DMS114 treated with DMSO at 0.1 percent for 48 hours (cell line): ENCODE measurements at regions not wholly inside any gene's neighbourhood (a gene's known extent, or its start where the extent isn't known, plus 50 kb on each side); places are given as distances from the start of the nearest gene placed in this dataset.
"Not testable (repeated sequence)": the region's sequence is repeated elsewhere in the genome, so short reads cannot be mapped to it uniquely, and the experiment has no call there.

Source experiments
- DNase-seq: peaks from one replicate; lab custom pipeline; 2025; ENCODE audit not compliant: unreplicated experiment; lab: John Stamatoyannopoulos, UW

DNA sequence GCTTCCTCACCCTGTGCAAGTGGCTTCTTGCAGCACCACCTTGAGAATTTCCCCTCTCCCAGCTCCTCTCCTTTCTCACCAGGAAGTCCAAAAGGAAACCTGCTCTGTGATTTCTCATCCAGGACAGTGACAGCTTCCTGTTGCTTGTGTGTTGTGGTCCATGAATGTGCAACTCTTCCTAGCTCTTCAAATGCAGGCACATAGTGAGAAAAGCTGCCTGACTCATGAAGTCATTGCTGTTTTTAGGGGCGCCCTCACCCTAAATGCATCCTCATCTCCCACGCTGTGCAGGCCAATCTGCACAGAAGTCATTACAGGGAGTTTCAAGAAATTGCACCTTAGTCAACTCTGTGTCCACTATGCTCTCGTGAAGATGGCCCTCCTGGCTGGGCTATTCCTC is 112.9 kb upstream of the IGLL5 start:
- not testable (repeated sequence) for DNase-seq

DNA sequence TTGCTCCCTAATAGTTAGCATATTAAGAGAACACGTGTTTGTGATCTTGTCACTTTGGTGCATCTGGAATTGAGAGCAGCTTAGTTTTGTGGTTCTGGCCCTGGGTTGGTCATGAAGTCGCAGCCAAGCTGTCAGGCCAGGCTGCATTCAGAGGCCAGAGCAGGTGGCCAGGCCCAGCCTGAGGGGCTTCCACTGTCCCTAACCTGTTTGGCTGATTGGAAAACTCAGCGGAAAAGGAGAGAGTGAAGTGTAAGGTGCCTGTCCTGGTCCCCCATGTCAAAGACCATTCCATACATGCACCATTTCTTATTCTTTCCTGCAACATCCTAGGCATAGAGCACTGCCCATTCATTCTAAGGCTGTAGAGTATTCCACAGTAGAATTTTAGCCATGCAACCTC is 111.5 kb upstream of the IGLL5 start:
- no peak for DNase-seq

DNA sequence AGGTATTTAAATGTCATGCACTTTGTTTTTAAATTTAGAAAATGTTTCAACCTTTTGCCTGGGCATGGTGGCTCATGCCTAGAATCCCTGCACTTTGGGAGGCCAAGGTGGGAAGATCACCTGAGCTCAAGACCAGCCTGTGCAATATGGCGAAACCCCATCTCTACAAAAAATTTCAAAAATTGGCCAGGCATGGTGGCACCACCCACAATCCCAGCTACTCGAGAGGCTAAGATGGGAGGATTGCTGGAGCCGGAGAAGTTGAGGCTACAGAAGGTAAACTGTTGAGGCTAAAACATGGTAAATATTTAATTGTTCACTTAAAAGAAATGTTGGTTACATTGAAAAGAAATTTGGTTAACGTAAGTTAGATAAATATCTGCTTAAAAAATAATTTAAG is 108.4 kb upstream of the IGLL5 start:
- no peak for DNase-seq

DNA sequence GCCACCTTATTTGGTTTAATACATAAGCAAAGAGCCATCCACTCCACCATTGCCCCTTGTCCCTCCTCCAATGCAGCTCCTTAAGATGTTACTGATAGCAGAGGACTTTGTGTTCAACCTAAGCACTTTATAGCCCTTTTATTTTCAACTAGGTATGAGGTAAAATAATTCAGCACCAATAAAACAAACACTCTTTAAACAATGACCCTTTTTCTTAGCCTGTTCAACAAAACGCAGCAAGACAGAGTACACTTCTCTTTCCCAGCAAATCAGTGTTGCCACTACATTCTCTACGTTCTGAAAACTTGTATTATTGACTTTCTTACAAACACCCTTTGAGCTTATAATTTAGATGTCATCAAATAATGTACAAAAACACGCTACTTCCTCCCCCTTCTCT is 104.0 kb upstream of the IGLL5 start:
- DNase-seq = no peak

DNA sequence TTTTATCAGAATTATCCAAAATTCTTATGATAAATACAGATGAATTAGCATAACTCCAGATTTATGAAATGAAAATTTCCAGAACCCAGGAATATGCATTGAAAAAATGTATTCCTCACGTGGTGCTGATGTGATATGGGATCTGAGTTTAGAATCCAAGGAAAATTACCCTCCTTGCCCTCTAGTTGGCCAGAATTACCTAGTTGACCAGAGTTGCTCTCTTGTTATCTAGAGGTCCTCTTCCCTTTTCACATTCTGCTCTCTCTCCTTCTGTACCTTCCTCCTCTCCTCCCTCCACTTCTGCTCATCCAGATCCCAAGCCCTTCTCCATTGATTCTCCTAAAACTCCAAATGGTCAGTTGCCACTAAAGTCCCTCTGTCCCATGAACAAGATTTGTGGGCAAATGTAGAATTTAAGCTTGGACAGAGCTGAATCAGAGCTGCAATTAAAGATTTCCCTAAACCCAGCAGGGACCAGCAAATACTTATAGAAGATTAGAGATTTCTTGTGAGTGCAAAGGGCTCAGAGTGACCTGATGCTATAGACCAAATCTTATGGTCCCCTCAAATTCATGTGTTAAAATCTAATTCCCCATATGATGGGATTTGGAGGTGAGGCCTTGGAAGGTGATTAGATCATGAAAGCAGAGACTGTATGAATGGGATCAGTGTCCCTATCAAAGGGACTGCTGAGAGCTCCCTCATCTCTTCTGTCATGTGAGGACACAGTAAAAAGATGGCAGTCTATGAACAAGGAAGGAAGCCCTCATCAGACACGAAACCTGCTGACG is 103.2 kb upstream of the IGLL5 start:
- DNase-seq = no peak

DNA sequence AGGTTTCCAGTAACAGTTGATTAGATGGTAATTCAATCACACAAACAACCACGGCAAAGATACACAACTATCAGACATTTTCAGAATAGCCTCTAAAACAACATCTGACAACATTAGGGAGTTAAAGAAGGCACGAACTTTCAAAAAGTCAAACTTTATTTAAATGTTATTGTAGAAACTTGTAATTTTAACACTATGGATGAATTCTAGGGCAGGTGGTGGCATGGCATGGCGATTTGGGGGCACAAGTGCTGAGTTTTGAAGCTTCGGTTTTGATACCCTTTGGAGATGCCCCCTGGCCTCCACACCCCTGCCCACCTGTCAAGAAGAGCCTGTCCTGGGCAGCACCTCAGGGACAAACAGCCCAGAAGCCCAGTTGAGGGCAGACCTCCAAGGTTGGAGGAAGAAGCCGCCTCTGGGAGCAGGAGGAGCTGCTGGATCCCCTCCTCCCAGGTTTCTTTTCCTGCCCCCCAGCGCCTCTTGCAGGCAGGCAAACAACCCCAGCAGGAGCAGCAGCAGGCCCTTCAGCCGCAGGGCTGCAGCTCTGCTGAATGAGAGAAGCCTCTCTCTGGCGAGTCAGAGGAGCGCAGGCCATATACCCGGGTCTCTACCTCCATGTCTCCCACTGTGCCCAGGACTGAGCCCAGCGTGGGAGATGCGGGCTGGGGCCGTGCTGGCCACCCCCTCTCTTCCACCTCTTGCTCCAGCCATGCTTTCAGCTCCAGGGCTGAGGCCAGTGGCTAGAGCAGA is 102.1 kb upstream of the IGLL5 start:
- no peak for DNase-seq

DNA sequence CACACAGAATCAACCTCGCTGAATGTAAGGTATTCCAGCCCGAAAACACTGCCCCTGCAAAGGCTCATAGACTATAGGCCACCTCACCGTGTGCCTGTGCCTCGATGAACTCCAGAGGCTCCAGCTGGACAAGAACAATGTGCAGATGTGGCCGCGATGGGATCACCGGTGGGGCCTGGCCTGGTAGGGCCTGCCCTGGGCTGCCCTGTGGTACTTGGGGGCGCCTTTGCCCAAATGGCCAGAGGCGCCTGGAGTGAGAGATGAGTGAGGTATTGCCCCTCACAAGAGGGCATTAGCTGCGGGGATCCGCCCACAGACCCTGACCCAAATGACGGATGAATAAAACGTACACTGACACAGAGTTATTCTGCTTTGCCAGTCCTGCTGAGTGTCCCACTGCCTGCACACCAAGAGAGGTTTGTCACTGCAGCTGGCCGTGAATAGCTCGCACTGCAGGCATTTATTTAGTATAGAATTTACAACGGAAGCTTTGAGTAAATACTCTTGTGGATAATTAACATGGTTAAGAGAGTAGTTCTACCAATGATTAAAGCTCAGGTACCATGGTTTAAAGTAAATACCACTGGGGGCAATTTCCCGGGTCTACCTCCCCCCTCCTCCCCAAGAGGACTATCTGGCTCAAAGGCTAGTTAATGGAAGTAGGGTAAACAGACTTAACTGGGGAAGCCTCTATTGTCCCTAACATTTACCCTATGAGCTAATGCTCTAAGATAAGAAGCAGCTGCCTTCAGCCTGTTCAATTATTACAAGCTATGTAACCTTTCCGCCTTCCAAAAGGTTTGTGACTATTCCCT is 101.1 kb upstream of the IGLL5 start:
- no peak for DNase-seq

DNA sequence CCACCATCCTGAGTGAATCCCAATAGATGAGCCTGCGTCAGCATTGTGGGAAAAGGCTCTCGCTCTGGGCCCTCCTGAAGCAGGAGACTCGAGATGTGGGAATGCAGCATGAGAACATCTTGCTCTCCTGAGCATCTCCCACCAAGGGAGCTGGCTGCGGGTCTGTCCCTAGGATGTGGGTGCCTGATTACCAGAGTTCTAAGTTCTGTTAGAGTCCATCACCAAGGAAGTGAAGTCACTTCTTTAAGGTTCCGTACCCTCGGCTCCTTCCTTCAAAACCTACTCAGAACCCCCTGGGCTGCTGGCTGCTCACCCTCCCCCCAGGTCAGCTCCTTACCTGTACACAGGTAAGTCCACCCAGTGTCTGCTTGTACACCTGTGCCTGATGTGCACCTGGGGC is 100.5 kb upstream of the IGLL5 start:
- DNase-seq = no peak

DNA sequence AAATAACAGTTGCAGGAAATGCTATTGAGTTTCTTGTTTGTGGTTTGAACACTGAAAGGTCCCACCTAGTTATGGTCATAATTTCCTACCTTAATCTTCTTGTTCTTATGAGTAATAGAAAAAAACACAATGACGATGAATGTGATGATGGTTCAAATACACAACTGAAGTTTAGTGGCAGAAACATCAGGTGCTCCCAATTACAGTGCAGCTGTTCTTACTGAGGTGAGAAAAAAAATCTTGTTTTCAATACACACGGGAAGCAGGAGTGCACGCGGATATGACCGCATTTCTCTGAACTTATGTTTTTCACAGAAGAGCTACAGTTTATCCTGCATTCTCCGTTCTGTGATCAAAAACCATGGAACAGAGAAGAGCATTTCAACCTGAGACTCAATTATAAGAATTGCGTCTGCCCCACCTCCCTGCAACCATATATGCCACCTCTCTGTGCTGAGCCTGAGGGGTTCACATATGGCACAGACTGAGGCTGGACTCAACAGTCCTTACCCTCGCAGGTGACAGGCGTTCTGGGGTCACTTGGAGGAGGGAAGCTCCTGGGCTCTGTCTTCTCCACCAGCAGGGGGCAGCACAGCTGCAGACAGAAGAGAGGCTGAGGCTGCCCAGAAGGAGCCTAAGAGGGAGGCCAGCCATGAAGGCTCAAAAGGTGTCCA is 99.7 kb upstream of the IGLL5 start:
- DNase-seq = no peak

DNA sequence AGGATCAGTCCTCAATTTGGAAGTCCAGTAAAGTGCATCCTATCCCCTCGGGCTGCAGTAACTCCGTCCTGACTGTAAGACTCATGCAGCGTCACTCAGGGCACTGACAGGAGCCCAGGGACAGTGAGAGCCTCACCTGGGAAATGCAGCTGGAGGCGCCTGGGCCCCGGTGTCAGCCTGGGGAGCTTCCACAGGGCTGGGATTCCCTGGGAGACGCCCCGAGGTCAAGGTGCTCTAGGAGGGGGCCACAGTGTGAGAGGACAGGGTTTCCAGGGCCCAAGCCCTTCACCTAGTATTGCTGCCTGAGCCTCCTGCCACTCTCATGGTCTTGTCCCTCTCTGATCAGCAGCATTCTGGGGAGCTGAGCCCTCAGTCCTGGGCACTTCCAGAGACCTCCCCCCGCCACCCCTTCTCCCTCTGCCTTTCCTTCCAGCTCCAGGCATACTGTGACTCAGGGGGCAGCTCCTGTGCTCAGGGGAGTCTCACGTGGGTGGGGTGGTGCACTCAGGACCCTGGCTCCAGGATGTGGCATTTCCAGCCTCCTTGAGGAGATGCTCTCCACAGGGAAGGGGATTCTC is 99.1 kb upstream of the IGLL5 start:
- DNase-seq = no peak

DNA sequence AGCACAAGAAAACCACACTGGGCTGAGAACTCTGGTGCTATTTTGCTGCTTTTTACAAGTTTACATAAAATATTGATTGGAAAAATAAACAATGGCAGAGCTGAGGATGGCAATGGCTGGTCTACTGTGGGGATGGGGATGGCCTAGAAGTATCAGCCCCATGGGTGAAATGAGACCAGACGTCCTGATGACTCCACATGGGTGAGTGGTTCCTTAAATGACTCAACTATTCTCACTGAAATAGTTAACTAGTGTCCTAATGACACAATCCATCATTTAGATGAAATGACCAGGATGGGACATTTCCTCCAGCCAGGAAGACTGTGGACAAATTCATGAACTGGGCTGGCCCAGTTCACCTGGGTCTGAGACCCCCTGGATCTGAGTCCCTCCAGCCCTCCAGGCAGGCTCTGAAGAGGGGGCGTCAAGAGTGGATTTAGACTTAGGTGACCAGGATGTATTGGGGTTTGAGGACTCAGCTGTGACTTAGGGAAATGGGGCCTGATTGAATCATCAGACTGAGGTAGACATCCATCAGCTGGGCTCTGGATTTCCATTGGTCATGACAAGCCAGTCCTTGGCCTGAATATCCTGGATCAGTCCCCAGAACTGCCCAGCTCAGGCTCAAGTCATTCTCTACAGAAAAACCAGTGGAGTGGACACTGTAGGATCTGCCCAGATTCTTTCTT is 98.2 kb upstream of the IGLL5 start:
- no peak for DNase-seq

DNA sequence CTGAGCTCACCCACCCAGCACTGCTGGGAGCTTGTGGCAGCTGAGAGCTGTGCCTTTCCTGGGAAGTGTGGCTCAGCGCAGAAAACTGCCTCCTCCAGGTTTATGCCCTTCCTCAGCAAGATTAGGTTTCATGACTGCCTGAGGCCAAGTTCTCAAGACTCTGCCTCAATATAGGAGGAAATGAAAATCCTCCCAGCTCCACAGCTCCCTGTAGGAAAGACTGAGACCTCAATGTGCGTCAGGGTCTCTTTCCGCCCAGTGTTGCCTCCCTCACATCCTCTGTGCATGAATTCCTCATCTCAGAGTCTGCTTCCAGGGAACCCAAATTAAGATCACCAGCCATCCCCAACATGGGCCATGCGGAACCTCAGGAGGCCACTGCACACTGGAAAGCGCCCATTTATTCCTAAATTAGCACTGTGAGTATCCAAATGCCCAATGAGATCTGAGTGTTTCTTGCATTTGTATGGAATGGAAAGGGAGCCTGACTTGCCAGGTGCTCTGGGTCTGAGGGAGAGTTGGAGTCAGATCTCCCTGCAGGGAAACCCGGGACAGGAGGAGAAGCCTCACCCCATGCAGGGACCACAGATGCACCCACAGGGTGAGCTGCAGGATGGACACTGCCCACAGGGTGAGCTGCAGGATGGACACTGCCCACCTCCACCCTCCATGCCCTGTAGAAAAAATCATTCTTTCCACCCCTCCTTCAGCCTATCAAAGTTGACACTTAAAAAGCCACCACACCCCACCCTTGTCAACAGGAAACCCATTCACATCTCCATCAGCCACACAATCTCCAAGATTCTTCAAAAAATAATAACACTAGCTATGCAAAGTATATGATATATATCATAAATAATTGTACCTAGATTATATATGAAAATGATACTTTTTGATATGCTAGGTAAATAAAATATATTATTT is 97.4 kb upstream of the IGLL5 start:
- no peak for DNase-seq

DNA sequence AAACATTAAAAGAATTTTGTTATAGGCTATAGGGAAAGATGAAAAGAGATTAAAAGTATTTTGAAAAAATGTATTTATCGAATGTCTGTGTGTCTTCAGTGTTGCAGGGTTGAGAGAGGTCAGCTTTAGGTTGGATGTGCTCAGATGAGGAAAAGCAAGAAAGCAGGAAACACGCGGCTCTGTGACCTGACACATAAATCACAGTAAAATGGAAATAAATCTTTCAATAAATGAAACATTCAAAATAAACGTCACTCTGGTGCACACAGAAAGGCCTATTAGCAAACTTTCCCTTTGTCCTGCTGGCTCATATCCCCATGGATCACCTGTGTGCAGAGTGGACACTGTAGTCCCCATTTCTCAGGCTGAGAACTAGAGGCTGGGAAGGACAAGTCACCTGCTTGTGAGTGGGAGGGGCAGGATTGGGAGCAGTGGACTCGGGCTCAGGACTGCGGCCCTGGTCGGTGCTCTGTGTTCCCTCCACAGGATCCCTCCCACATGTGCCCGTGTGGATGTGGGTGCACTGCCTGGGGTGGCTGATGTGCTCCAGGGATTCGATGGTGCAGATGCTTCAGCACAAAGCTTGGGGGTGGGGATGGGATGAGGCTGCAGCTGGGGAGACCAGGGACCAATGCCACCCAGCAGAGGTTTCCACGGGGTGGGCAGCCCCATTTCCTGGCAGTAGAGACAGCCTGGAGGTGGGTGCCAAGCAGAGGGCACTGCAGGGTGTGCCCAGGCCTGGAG is 96.0 kb upstream of the IGLL5 start:
- DNase-seq = no peak

DNA sequence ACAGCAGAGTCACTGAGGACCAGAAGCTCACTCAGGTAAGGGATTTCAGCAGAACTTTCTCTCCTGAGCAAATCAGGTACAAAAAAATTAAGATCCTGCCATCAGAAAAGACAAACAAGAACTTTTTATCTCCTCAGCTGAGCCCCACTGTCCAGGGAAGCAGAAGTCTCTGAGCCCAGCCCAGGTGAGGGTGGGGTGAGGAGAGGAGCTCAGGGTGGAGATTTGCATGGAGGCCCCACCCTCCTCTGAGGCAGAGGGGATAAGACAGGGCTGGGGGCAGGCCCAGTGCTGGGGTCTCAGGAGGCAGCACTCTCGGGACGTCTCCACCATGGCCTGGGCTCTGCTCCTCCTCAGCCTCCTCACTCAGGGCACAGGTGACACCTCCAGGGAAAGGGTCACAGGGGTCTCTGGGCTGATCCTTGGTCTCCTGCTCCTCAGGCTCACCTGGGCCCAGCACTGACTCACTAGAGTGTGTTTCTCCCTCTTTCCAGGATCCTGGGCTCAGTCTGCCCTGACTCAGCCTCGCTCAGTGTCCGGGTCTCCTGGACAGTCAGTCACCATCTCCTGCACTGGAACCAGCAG is 95.3 kb upstream of the IGLL5 start:
- DNase-seq = not testable (repeated sequence)

DNA sequence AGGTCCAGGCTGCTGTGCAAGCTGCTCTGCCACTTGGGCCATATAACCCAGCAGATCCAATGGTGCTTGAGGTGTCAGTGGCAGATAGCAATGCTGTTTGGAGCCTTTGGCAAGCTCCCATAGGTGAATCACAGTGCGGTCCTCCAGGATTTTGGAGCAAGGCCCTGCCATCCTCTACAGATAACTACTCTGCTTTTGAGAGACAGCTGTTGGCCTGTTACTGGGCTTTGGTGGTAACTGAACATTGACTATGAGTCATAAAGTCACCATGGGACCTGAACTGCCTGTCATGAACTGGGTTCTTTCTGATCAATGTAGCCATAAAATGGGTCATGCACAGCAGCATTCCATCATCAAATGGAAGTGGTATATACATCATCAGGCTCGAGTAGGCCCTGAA is 92.0 kb upstream of the IGLL5 start:
- DNase-seq = not testable (repeated sequence)

DNA sequence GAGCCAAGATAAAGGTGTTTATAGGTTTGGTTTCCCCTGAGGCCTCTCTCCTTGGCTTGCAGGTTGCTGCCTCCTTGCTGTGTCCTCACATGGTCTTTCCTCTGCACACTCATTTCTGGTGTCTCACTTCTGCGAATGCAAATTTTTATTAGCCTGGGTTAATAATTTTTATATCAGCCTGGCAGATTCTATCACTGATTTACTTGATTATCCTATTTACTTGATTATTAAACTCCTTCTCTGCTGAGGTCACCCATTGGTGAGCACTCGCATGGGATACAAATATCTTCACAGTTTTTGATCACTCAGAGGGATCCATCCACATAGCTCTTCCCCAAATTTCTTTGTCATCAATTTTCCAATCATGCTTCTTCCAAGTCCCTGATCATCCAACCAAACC is 90.9 kb upstream of the IGLL5 start:
- DNase-seq = no peak

DNA sequence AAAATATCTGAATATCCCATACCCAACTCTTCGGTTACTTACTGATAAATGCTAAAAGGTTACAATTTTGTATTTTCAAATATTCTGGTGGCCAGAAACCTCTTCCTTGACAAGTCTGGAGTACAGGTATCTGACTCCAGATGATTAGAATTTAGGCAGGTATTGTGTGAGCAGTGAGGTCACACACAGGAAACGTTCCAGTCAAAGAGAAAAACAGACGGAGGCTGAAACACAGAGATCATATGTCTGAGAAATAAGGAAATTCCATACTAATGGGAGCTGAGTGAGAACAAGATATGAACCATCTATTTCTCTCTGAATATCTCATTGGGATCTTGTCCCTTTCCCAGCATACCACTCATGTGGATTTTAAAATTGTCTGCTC is 89.4 kb upstream of the IGLL5 start:
- DNase-seq = no peak

DNA sequence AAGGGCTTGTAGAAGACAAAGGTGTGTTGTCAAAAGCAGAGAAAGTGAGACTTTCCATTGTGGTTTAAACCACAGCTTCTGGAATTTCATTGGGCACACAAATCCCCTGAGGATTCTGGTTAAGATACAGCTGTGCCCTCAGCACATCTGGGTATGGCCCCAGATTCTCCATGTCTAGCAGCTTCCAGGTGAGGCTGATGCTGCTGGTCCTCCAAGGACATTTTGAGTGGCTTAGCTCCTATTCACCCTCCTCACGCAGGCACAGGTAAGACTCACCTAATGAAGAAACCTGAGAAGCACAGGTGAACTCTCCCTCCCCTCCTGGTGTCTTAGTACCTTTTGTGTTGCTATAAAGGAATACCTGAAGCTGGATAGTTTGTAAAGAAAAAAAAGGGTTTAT is 88.9 kb upstream of the IGLL5 start:
- no peak for DNase-seq
